PC-9 (cell line): ENCODE measurements at regions not wholly inside any gene's neighbourhood (a gene's known extent, or its start where the extent isn't known, plus 50 kb on each side); places are given as distances from the start of the nearest gene placed in this dataset.

Experiments used
- BruUV-seq: library from RNA; stranded (reverse); fragments of 400-500 nt; replicated peaks from 2 replicates; lab custom pipeline; 2021; lab: Mats Ljungman, UMichigan
- CTCF ChIA-PET: fragments of 300-600 bp; sonication (Branson Sonifier 250); formaldehyde crosslinking; loops from one replicate; lab custom pipeline; 2022; ENCODE audit warnings: antibody characterized with exemption; lab: Charles Lee
- POLR2A ChIA-PET: fragments of 300-600 bp; sonication (Branson Sonifier 250); formaldehyde crosslinking; loops from one replicate; lab custom pipeline; 2022; ENCODE audit warnings: antibody characterized with exemption; ENCODE audit not compliant: unreplicated experiment; lab: Charles Lee
- DNase-seq, 2 experiments: peaks; one replicate each; pipeline versions ENCODE4 v3.0.0 to v3.0.0-alpha.2; 2015 to 2022; ENCODE audit warnings: mixed read lengths in 1 of 2
- H2AFZ ChIP-seq: fragments of 200-600 bp; sonication (generic); 2 replicates; pipeline ENCODE4 v1.8.1; 2017; ENCODE audit warnings: antibody characterized with exemption
- H3F3A ChIP-seq: fragments of 200-600 bp; sonication (generic); 2 replicates; pipeline ENCODE4 v1.8.1; 2017; ENCODE audit warnings: antibody characterized with exemption, mild to moderate bottlenecking, low read depth; ENCODE audit not compliant: insufficient read depth
- H3K27ac ChIP-seq: fragments of 200-600 bp; sonication (generic); 2 replicates; pipeline ENCODE4 v1.6.1; 2016; ENCODE audit warnings: mixed run types
- H3K27me3 ChIP-seq: fragments of 200-600 bp; sonication (generic); 2 replicates; pipeline ENCODE4 v1.6.1; 2016; ENCODE audit warnings: low read depth, mixed run types; ENCODE audit not compliant: insufficient read depth
- H3K36me3 ChIP-seq: fragments of 200-600 bp; sonication (generic); 2 replicates; pipeline ENCODE4 v1.6.1; 2016; ENCODE audit warnings: low read depth, mixed run types
- H3K4me1 ChIP-seq: fragments of 200-600 bp; sonication (generic); replicated peaks from 2 replicates; pipeline ENCODE4 v1.6.1; 2016; ENCODE audit warnings: mixed run types; ENCODE audit not compliant: insufficient read depth
- H3K4me2 ChIP-seq: fragments of 200-600 bp; sonication (generic); 2 replicates; pipeline ENCODE4 v1.6.1; 2017; ENCODE audit warnings: mixed run types
- H3K4me3 ChIP-seq: fragments of 200-600 bp; sonication (generic); 2 replicates; pipeline ENCODE4 v1.6.1; 2016; ENCODE audit warnings: mixed run types
- H3K79me2 ChIP-seq: fragments of 200-600 bp; sonication (generic); 2 replicates; pipeline ENCODE4 v1.6.1; 2017; ENCODE audit warnings: low read depth, mixed run types
- H3K9me2 ChIP-seq: fragments of 200-600 bp; sonication (generic); 2 replicates; pipeline ENCODE4 v1.8.1; 2017; ENCODE audit warnings: mild to moderate bottlenecking; ENCODE audit not compliant: insufficient read depth
- H3K9me3 ChIP-seq: fragments of 200-600 bp; sonication (generic); 2 replicates; pipeline ENCODE4 v1.8.1; 2016; ENCODE audit warnings: low read depth; ENCODE audit not compliant: insufficient read depth
- H4K20me1 ChIP-seq: fragments of 200-600 bp; sonication (generic); 2 replicates; pipeline ENCODE4 v1.8.1; 2017; ENCODE audit not compliant: insufficient read depth
- CTCF ChIP-seq: fragments of 200-600 bp; sonication (generic); conservative IDR thresholded peaks from 2 replicates; pipeline ENCODE4 v1.6.1; 2017; ENCODE audit warnings: mixed run types, antibody characterized with exemption, mild to moderate bottlenecking, moderate library complexity
- EZH2 ChIP-seq: fragments of 200-600 bp; sonication (generic); IDR thresholded peaks from 2 replicates; pipeline ENCODE4 v1.8.0; 2017; ENCODE audit warnings: antibody characterized with exemption, low read depth
- intact Hi-C: fragments of 100-400 bp; cut with micrococcal nuclease; formaldehyde crosslinking; loops from one replicate; pipeline ENCODE4 v1.10.0; 2022; ENCODE audit not compliant: unreplicated experiment

DNA sequence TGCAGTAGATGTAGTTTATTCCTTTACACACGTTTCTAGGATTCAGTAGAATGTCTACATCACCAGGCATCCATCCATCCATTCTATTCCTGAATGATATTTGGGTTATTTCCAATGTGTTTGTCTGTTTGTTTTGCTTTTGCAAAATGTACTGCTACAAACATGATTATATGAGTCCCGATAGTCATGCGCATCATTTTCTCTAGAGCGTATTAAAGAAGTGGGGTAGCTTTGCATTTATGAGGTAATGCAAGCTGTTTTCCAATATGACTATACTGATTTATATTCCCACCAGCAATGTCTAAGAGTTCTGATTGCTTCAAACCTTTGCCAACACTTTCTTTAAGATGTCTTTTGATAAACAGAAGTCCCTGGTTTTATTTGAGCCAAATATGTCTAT lies 253.2 kb downstream of the NOVA1 start:
- no peaks in the 10 kb centered on the region for H3K4me1 ChIP-seq
- no peak overlapping the region for H3K4me3 ChIP-seq
- POLR2A ChIA-PET: no interaction called here
- no peak overlapping the region for H2AFZ ChIP-seq
- H3F3A ChIP-seq: no peaks in the 10 kb centered on the region
- no peaks in the 10 kb centered on the region for H3K27me3 ChIP-seq
- no peaks in the 10 kb centered on the region for H3K9me2 ChIP-seq
- no peak overlapping the region for H3K27ac ChIP-seq
- no peaks in the 10 kb centered on the region for H3K9me3 ChIP-seq
- no peak overlapping the region for H3K4me2 ChIP-seq
- no peaks in the 10 kb centered on the region for H4K20me1 ChIP-seq
- no peak for DNase-seq
- intact Hi-C loops: no loop called here
- no peaks in the 10 kb centered on the region for H3K79me2 ChIP-seq
- TF ChIP-seq EZH2: no peak
- TF ChIP-seq CTCF: no peak
- CTCF ChIA-PET: no interaction called here
- no peaks in the 10 kb centered on the region for H3K36me3 ChIP-seq
- no TSS peak for BruUV-seq

GRCh38 chr14:26339381-26339780 lies 258.5 kb downstream of the NOVA1 start:
- TF ChIP-seq EZH2 (no peak), CTCF (no peak)
- Histone ChIP-seq H3K27ac (no peak overlapping the region), H3K4me3 (no peak overlapping the region), H3K9me2 (no peaks in the 10 kb centered on the region), H3K79me2 (no peaks in the 10 kb centered on the region), H2AFZ (no peak overlapping the region), H3K9me3 (no peaks in the 10 kb centered on the region), H3F3A (no peaks in the 10 kb centered on the region), H3K4me1 (no peaks in the 10 kb centered on the region), H3K36me3 (no peaks in the 10 kb centered on the region), H3K4me2 (no peak overlapping the region), H4K20me1 (no peaks in the 10 kb centered on the region), H3K27me3 (no peaks in the 10 kb centered on the region)
- CTCF ChIA-PET: no interaction called here
- no TSS peak for BruUV-seq
- no peak for DNase-seq
- intact Hi-C loops: no loop called here
- POLR2A ChIA-PET: no interaction called here

DNA sequence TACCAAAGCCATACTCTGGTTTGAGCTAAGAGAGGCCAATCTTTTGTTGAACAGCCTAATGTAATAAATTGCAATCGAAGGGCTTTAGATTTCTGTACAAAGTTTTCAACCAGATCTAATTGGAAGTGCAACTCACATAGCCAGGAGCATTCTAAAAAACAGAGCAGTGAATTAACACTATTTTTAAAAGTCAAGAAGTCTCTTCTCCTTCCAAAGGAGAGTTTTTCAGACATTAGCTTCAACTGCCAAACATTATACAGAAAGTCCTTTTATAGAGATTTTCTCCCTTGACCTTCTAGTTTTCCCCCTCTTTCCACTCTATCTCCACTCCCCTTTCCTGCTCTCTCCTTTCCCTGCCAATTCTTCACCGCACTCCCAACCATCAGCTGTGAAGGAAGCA lies 259.6 kb downstream of the NOVA1 start:
- H3K79me2 ChIP-seq: no peaks in the 10 kb centered on the region
- H3K9me3 ChIP-seq: no peaks in the 10 kb centered on the region
- DNase-seq: no peak
- ChIA-PET CTCF (no interaction called here), POLR2A (no interaction called here)
- no peaks in the 10 kb centered on the region for H3K9me2 ChIP-seq
- intact Hi-C loops: no loop called here
- no peak overlapping the region for H3K27ac ChIP-seq
- no peak overlapping the region for H3K4me2 ChIP-seq
- no peak overlapping the region for H2AFZ ChIP-seq
- no peaks in the 10 kb centered on the region for H3K4me1 ChIP-seq
- H3K4me3 ChIP-seq: no peak overlapping the region
- H3K27me3 ChIP-seq: no peaks in the 10 kb centered on the region
- H3F3A ChIP-seq: no peaks in the 10 kb centered on the region
- no peaks in the 10 kb centered on the region for H3K36me3 ChIP-seq
- no TSS peak for BruUV-seq
- no peaks in the 10 kb centered on the region for H4K20me1 ChIP-seq
- no peak for TF ChIP-seq EZH2
- no peak for TF ChIP-seq CTCF
